Thymus (tissue), 11 donors: ENCODE measurements at regions not wholly inside any gene's neighbourhood (a gene's known extent, or its start where the extent isn't known, plus 50 kb on each side); places are given as distances from the start of the nearest gene placed in this dataset.
"Not testable (repeated sequence)": the region's sequence is repeated elsewhere in the genome, so short reads cannot be mapped to it uniquely, and the experiment has no call there.

ENCODE experiments used
- DNase-seq, 9 donors: peaks; one replicate each; pipeline ENCODE4 v3.0.0-alpha.2; 2013; ENCODE audit warnings: low spot score in 9 of 9, low read depth in 6 of 9, missing footprints in 1 of 9
- H3K27ac ChIP-seq, 2 donors: one replicate each; pipeline ENCODE4 v1.5.1; 2013; ENCODE audit warnings: control low read depth in 1 of 2, low read depth in 1 of 2, low read length in 1 of 2, mild to moderate bottlenecking in 1 of 2, moderate library complexity in 1 of 2
- H3K27me3 ChIP-seq, 2 donors: one replicate each; pipeline ENCODE4 v1.5.1; 2013; ENCODE audit warnings: low read length in 1 of 2; ENCODE audit not compliant: control insufficient read depth in 2 of 2, insufficient read depth in 1 of 2
- H3K36me3 ChIP-seq, 2 donors: one replicate each; pipeline ENCODE4 v1.5.1; 2013; ENCODE audit warnings: low read length in 1 of 2, mild to moderate bottlenecking in 1 of 2, moderate library complexity in 1 of 2; ENCODE audit not compliant: control insufficient read depth in 2 of 2, insufficient read depth in 2 of 2
- H3K4me1 ChIP-seq, 2 donors: one replicate each; pipeline ENCODE4 v1.5.1; 2013; ENCODE audit warnings: low read length in 2 of 2; ENCODE audit not compliant: control insufficient read depth in 2 of 2, insufficient read depth in 2 of 2
- H3K4me3 ChIP-seq, 2 donors: one replicate each; pipeline ENCODE4 v1.5.1; 2013; ENCODE audit warnings: low read length in 2 of 2, control low read depth in 1 of 2, mild to moderate bottlenecking in 1 of 2
- H3K9me3 ChIP-seq, 2 donors: one replicate each; pipeline ENCODE4 v1.5.1; 2013; ENCODE audit warnings: low read length in 1 of 2, mild to moderate bottlenecking in 1 of 2; ENCODE audit not compliant: control insufficient read depth in 2 of 2, insufficient read depth in 1 of 2
- WGBS: extraction: QIAGEN DNeasy Blood & Tissue Kit; methylation state at CpG from one replicate; pipeline ENCODE4 v1.1.7; 2013; 5-methylcytosine and 5-hydroxymethylcytosine counted together
- donor health status: healthy.

GRCh38 chr3:187880851-187881250, 135.6 kb upstream of the BCL6 start:
- DNase-seq: no peak
- H3K9me3 ChIP-seq: no peaks in the 10 kb centered on the region
- no peaks in the 10 kb centered on the region for H3K27me3 ChIP-seq
- no peak overlapping the region for H3K27ac ChIP-seq
- H3K4me1 ChIP-seq: no peaks in the 10 kb centered on the region
- H3K36me3 ChIP-seq: no peaks in the 10 kb centered on the region
- no peak overlapping the region for H3K4me3 ChIP-seq
- 95% methylated on average over 1 of the region's 1 CpG for WGBS

GRCh38 chr3:187888701-187889100, 143.4 kb upstream of the BCL6 start:
- no peak for DNase-seq
- Histone ChIP-seq H3K27me3 (no peaks in the 10 kb centered on the region), H3K4me1 (peaks cover 0 to 5% of the 10 kb centered on the region in 2 donors), H3K4me3 (no peak overlapping the region), H3K27ac (no peak overlapping the region), H3K9me3 (no peaks in the 10 kb centered on the region), H3K36me3 (no peaks in the 10 kb centered on the region)
- 97% methylated on average over 1 of the region's 1 CpG for WGBS

- 98% methylated on average over 4 of the region's 4 CpGs for WGBS
- DNase-seq: no peak
- H3K27me3 ChIP-seq: no peaks in the 10 kb centered on the region
- H3K27ac ChIP-seq: no peak overlapping the region
- H3K36me3 ChIP-seq: no peaks in the 10 kb centered on the region
- H3K4me3 ChIP-seq: no peak overlapping the region
- peaks cover 0 to 5% of the 10 kb centered on the region in 2 donors for H3K4me1 ChIP-seq
- no peaks in the 10 kb centered on the region for H3K9me3 ChIP-seq
These were observed 143.8 kb upstream of the BCL6 start for GRCh38 chr3:187889106-187889505.

- H3K27me3 ChIP-seq: no peaks in the 10 kb centered on the region
- no peak overlapping the region for H3K27ac ChIP-seq
- no peak overlapping the region for H3K4me3 ChIP-seq
- H3K9me3 ChIP-seq: no peaks in the 10 kb centered on the region
- no peaks in the 10 kb centered on the region for H3K36me3 ChIP-seq
- no peak for DNase-seq
- H3K4me1 ChIP-seq: peaks cover 0 to 5% of the 10 kb centered on the region in 2 donors
- 91% methylated on average over 19 of the region's 20 CpGs for WGBS
These were observed 144.5 kb upstream of the BCL6 start for GRCh38 chr3:187889601-187890404.

- H3K9me3 ChIP-seq, H3K27me3 ChIP-seq, H3K36me3 ChIP-seq, DNase-seq, H3K4me3 ChIP-seq, H3K4me1 ChIP-seq, H3K27ac ChIP-seq: not testable (repeated sequence)
- WGBS: 91% methylated on average over 15 of the region's 15 CpGs
These were observed 145.1 kb upstream of the BCL6 start for GRCh38 chr3:187890405-187890752.

GRCh38 chr3:187896646-187897045, 151.4 kb upstream of the BCL6 start:
- Histone ChIP-seq H3K4me3 (no peak overlapping the region), H3K4me1 (no peaks in the 10 kb centered on the region), H3K9me3 (peaks cover 0 to 2% of the 10 kb centered on the region in 2 donors), H3K36me3 (no peaks in the 10 kb centered on the region), H3K27me3 (no peaks in the 10 kb centered on the region), H3K27ac (no peak overlapping the region)
- 96% methylated on average over 6 of the region's 6 CpGs for WGBS
- no peak for DNase-seq

GRCh38 chr3:187899246-187899645, 154.0 kb upstream of the BCL6 start:
- Histone ChIP-seq H3K36me3 (no peaks in the 10 kb centered on the region), H3K4me1 (no peaks in the 10 kb centered on the region), H3K27ac (no peak overlapping the region), H3K9me3 (peaks cover 0 to 2% of the 10 kb centered on the region in 2 donors), H3K4me3 (no peak overlapping the region), H3K27me3 (no peaks in the 10 kb centered on the region)
- WGBS: 95% methylated on average over 4 of the region's 4 CpGs
- no peak for DNase-seq

- peaks cover 0 to 2% of the 10 kb centered on the region in 2 donors for H3K9me3 ChIP-seq
- DNase-seq: no peak
- no peak overlapping the region for H3K27ac ChIP-seq
- 97% methylated on average over 4 of the region's 4 CpGs for WGBS
- H3K27me3 ChIP-seq: no peaks in the 10 kb centered on the region
- no peaks in the 10 kb centered on the region for H3K36me3 ChIP-seq
- no peak overlapping the region for H3K4me3 ChIP-seq
- H3K4me1 ChIP-seq: no peaks in the 10 kb centered on the region
These were observed 155.9 kb upstream of the BCL6 start for GRCh38 chr3:187900993-187901755.

GRCh38 chr3:187902041-187902471, 156.8 kb upstream of the BCL6 start:
- no peak for DNase-seq
- Histone ChIP-seq H3K27ac (no peak overlapping the region), H3K9me3 (peaks cover 0 to 2% of the 10 kb centered on the region in 2 donors), H3K27me3 (no peaks in the 10 kb centered on the region), H3K4me3 (no peak overlapping the region), H3K4me1 (no peaks in the 10 kb centered on the region), H3K36me3 (no peaks in the 10 kb centered on the region)
- WGBS: 88% methylated on average over 14 of the region's 14 CpGs
